ENCODE measurements at regions not wholly inside any gene's neighbourhood (a gene's known extent, or its start where the extent isn't known, plus 50 kb on each side); places are given as distances from the start of the nearest gene placed in this dataset.

DNA sequence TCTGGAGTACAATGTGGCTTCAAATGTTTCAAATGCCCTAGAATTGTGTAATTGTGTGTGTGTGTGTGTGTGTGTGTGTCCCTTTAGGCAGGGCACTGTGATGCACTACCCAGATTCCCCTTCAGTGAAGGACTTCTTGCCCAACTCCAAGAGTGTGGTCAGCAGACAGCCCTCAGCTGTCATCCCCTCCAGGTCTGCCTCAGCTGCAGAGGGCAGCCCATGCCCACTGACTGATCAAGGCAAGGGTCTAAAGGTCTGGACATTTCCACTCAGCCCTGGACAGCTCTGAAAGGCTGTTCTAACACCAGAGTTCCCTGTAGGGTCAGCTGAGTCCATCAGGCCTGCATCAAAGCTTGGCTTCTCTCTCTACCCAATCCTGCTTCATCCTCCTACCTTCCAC, 83.9 kb upstream of the USP9X start:
- Histone ChIP-seq H3K79me2 (ENCODE audit: insufficient read depth, low read length) (no peaks in the 10 kb centered on the region), H3K27me3 (ENCODE audit: insufficient read depth, low read length) (peaks cover 20% of the 10 kb centered on the region), H4K20me1 (ENCODE audit: insufficient read depth, low read length) (no peaks in the 10 kb centered on the region), H3K27ac (ENCODE audit: low read depth, low read length) (no peak overlapping the region), H3K4me1 (ENCODE audit: insufficient read depth, low read length) (no peaks in the 10 kb centered on the region), H3K4me3 (ENCODE audit: insufficient read depth, low read length) (no peak overlapping the region), H3K36me3 (ENCODE audit: insufficient read depth, low read length) (no peaks in the 10 kb centered on the region), H3K4me2 (ENCODE audit: insufficient read depth, low read length) (no peak overlapping the region), H2AFZ (ENCODE audit: low read length) (no peak overlapping the region), H3K9me3 (ENCODE audit: low read depth, low read length) (no peaks in the 10 kb centered on the region)
- no peak for DNase-seq (ENCODE audit: insufficient read length, low spot score, missing footprints)
- no peak for TF ChIP-seq CTCF (IDR thresholded peaks at IDR 0.05; ENCODE audit: extremely low read depth, low read depth, low read length)

DNA sequence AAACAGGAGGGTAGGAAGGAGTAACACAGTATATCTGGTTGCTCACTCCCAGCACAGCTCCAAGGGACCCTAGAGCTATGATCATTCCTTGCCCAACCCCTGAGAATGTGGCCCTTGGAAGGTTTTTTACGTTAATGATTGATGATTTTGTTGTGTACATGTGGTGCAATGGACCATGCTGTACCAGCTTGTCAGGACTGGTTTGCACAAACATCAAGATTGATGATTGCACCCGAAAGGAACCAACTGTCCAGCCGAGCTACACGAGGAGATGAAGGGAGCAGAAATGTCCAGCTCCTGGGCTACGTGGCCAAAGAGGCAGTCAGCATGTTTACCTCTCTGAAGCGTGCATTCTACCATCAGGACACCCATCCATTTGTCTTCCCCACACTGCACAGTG, 83.2 kb upstream of the USP9X start:
- H3K4me3 ChIP-seq (ENCODE audit: insufficient read depth, low read length), result no peak overlapping the region
- H3K27me3 ChIP-seq (ENCODE audit: insufficient read depth, low read length), result peaks cover 19% of the 10 kb centered on the region
- no peaks in the 10 kb centered on the region for H4K20me1 ChIP-seq (ENCODE audit: insufficient read depth, low read length)
- no peaks in the 10 kb centered on the region for H3K36me3 ChIP-seq (ENCODE audit: insufficient read depth, low read length)
- DNase-seq (ENCODE audit: insufficient read length, low spot score, missing footprints), result no peak
- H3K79me2 ChIP-seq (ENCODE audit: insufficient read depth, low read length), result no peaks in the 10 kb centered on the region
- H3K4me2 ChIP-seq (ENCODE audit: insufficient read depth, low read length), result no peak overlapping the region
- no peaks in the 10 kb centered on the region for H3K4me1 ChIP-seq (ENCODE audit: insufficient read depth, low read length)
- TF ChIP-seq CTCF (IDR thresholded peaks at IDR 0.05; ENCODE audit: extremely low read depth, low read depth, low read length), result no peak
- H2AFZ ChIP-seq (ENCODE audit: low read length), result no peak overlapping the region
- no peak overlapping the region for H3K27ac ChIP-seq (ENCODE audit: low read depth, low read length)
- no peaks in the 10 kb centered on the region for H3K9me3 ChIP-seq (ENCODE audit: low read depth, low read length)

- no peaks in the 10 kb centered on the region for H3K9me3 ChIP-seq (ENCODE audit: low read depth, low read length)
- TF ChIP-seq CTCF (IDR thresholded peaks at IDR 0.05; ENCODE audit: extremely low read depth, low read depth, low read length), result no peak
- no peaks in the 10 kb centered on the region for H4K20me1 ChIP-seq (ENCODE audit: insufficient read depth, low read length)
- H3K4me1 ChIP-seq (ENCODE audit: insufficient read depth, low read length), result no peaks in the 10 kb centered on the region
- H3K79me2 ChIP-seq (ENCODE audit: insufficient read depth, low read length), result no peaks in the 10 kb centered on the region
- no peak overlapping the region for H2AFZ ChIP-seq (ENCODE audit: low read length)
- peaks cover 23% of the 10 kb centered on the region for H3K27me3 ChIP-seq (ENCODE audit: insufficient read depth, low read length)
- no peak overlapping the region for H3K4me3 ChIP-seq (ENCODE audit: insufficient read depth, low read length)
- DNase-seq (ENCODE audit: insufficient read length, low spot score, missing footprints), result no peak
- no peak overlapping the region for H3K27ac ChIP-seq (ENCODE audit: low read depth, low read length)
- H3K4me2 ChIP-seq (ENCODE audit: insufficient read depth, low read length), result no peak overlapping the region
- H3K36me3 ChIP-seq (ENCODE audit: insufficient read depth, low read length), result no peaks in the 10 kb centered on the region
Measured at GRCh38 chrX:41003506-41004270, 81.6 kb upstream of the USP9X start.

DNA sequence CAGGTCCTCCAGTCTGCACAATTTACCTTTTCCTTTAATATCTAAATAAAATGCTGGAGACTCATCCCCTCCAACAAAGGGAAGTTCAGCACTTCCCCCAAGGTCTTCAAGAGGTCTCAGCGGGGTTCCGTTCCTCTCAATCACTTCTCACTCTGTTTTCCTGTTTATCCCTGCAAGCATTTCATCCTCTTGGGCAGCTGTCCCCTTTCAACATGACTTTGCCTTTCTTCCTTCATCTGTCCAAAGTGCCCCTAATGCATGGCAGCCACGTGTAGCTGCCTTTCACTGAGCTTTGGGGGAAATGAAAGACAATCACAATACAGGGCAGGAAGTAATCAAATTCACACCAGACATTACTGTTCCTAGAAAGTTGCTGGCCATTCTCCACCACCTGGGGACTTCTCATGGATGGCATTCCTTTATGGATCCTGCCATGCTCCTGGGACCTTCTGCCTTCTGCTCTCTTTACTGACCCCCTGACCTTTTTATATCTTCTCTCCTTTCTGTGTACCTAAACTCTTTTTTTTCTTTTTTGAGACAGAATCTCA, 79.7 kb upstream of the USP9X start:
- no peaks in the 10 kb centered on the region for H3K9me3 ChIP-seq (ENCODE audit: low read depth, low read length)
- H3K4me2 ChIP-seq (ENCODE audit: insufficient read depth, low read length), result no peak overlapping the region
- H4K20me1 ChIP-seq (ENCODE audit: insufficient read depth, low read length), result no peaks in the 10 kb centered on the region
- H3K4me1 ChIP-seq (ENCODE audit: insufficient read depth, low read length), result no peaks in the 10 kb centered on the region
- H3K79me2 ChIP-seq (ENCODE audit: insufficient read depth, low read length), result no peaks in the 10 kb centered on the region
- no peak for TF ChIP-seq CTCF (IDR thresholded peaks at IDR 0.05; ENCODE audit: extremely low read depth, low read depth, low read length)
- H3K36me3 ChIP-seq (ENCODE audit: insufficient read depth, low read length), result no peaks in the 10 kb centered on the region
- H3K27ac ChIP-seq (ENCODE audit: low read depth, low read length), result no peak overlapping the region
- no peak for DNase-seq (ENCODE audit: insufficient read length, low spot score, missing footprints)
- H3K4me3 ChIP-seq (ENCODE audit: insufficient read depth, low read length), result no peak overlapping the region
- peaks cover 23% of the 10 kb centered on the region for H3K27me3 ChIP-seq (ENCODE audit: insufficient read depth, low read length)
- H2AFZ ChIP-seq (ENCODE audit: low read length), result no peak overlapping the region
